ENCODE measurements at regions not wholly inside any gene's neighbourhood (a gene's known extent, or its start where the extent isn't known, plus 50 kb on each side); places are given as distances from the start of the nearest gene placed in this dataset.
"Not testable (repeated sequence)": the region's sequence is repeated elsewhere in the genome, so short reads cannot be mapped to it uniquely, and the experiment has no call there.

GRCh38 chr10:44564790-44565189 is 179.9 kb upstream of the CXCL12 start:
- intact Hi-C loops (cut with micrococcal nuclease): no loop called here

GRCh38 chr10:44566786-44567185 is 181.9 kb upstream of the CXCL12 start:
- intact Hi-C loops (cut with micrococcal nuclease): no loop called here

- intact Hi-C loops (cut with micrococcal nuclease): no loop called here
Measured at GRCh38 chr10:44567471-44567870, 182.6 kb upstream of the CXCL12 start.

GRCh38 chr10:44569193-44570091 is 184.5 kb upstream of the CXCL12 start:
- intact Hi-C loops (cut with micrococcal nuclease): no loop called here

- intact Hi-C loops (cut with micrococcal nuclease): no loop called here
Measured at GRCh38 chr10:44571701-44572100, 186.8 kb upstream of the CXCL12 start.

- intact Hi-C loops (cut with micrococcal nuclease): no loop called here
Measured at GRCh38 chr10:44572146-44572545, 187.2 kb upstream of the CXCL12 start.

GRCh38 chr10:44573821-44574220 is 188.9 kb upstream of the CXCL12 start:
- intact Hi-C loops (cut with micrococcal nuclease): no loop called here

- intact Hi-C loops (cut with micrococcal nuclease): no loop called here
Measured at GRCh38 chr10:44574596-44575480, 189.9 kb upstream of the CXCL12 start.

- intact Hi-C loops (cut with micrococcal nuclease): no loop called here
Measured at GRCh38 chr10:44575601-44576380, 190.9 kb upstream of the CXCL12 start.

- intact Hi-C loops (cut with micrococcal nuclease): no loop called here
Measured at GRCh38 chr10:44576702-44577191, 191.8 kb upstream of the CXCL12 start.

- intact Hi-C loops (cut with micrococcal nuclease): no loop called here
Measured at GRCh38 chr10:44577533-44577932, 192.6 kb upstream of the CXCL12 start.

GRCh38 chr10:44578271-44578670 is 193.4 kb upstream of the CXCL12 start:
- intact Hi-C loops (cut with micrococcal nuclease): no loop called here

- intact Hi-C loops (cut with micrococcal nuclease): not testable (repeated sequence)
Measured at GRCh38 chr10:44578963-44579362, 194.1 kb upstream of the CXCL12 start.

GRCh38 chr10:44581996-44582395 is 197.1 kb upstream of the CXCL12 start:
- intact Hi-C loops (cut with micrococcal nuclease): no loop called here

- intact Hi-C loops (cut with micrococcal nuclease): no loop called here
Measured at GRCh38 chr10:44587488-44588318, 202.8 kb upstream of the CXCL12 start.

- intact Hi-C loops (cut with micrococcal nuclease): no loop called here
Measured at GRCh38 chr10:44589181-44589943, 204.5 kb upstream of the CXCL12 start.

- intact Hi-C loops (cut with micrococcal nuclease): no loop called here
Measured at GRCh38 chr10:44589944-44590449, 205.1 kb upstream of the CXCL12 start.

GRCh38 chr10:44591911-44592310 is 207.0 kb upstream of the CXCL12 start:
- intact Hi-C loops (cut with micrococcal nuclease): no loop called here

GRCh38 chr10:44593952-44594351 is 209.1 kb upstream of the CXCL12 start:
- intact Hi-C loops (cut with micrococcal nuclease): no loop called here

All from T-helper 2 cell treated with Interferon-gamma antibody and Interleukin-4, amounts not matched to agents 100 ng/mL and 5 ng/mL, for 36 hours (primary cell).